Gastroesophageal sphincter (tissue), 3 donors: ENCODE measurements at regions not wholly inside any gene's neighbourhood (a gene's known extent, or its start where the extent isn't known, plus 50 kb on each side); places are given as distances from the start of the nearest gene placed in this dataset.

Experiments
- CTCF ChIP-seq, 4 experiments: fragments of 200-600 bp in 2 of 4; fragments of 450-650 bp in 2 of 4; sonication (generic) in 1 of 4; IDR thresholded peaks; one replicate each; pipeline ENCODE4 v1.5.1; 2017 to 2019; ENCODE audit warnings: antibody characterized with exemption in 4 of 4, mild to moderate bottlenecking in 2 of 4, moderate library complexity in 2 of 4
- EP300 ChIP-seq: sonication (generic); formaldehyde crosslinking; IDR thresholded peaks from one replicate; pipeline ENCODE4 v1.6.1; 2017; ENCODE audit warnings: antibody characterized with exemption, mild to moderate bottlenecking
- POLR2A ChIP-seq, 2 donors: fragments of 450-650 bp; IDR thresholded peaks; one replicate each; pipeline ENCODE4 v1.6.1; 2017; ENCODE audit warnings: antibody characterized with exemption in 2 of 2, mild to moderate bottlenecking in 2 of 2, moderate library complexity in 1 of 2
- POLR2AphosphoS5 ChIP-seq: sonication (generic); formaldehyde crosslinking; IDR thresholded peaks from one replicate; pipeline ENCODE4 v1.6.1; 2017; ENCODE audit warnings: antibody characterized with exemption

GRCh38 chr6:6518631-6519427, 69.7 kb upstream of the LY86 start:
- TF ChIP-seq CTCF (IDR thresholded peaks at IDR 0.05) (no peak), EP300 (no peak), POLR2AphosphoS5 (no peak), POLR2A (IDR thresholded peaks at IDR 0.05) (no peak)
